OCI-LY1 (cell line): ENCODE measurements at regions not wholly inside any gene's neighbourhood (a gene's known extent, or its start where the extent isn't known, plus 50 kb on each side); places are given as distances from the start of the nearest gene placed in this dataset.

Source experiments
- H2AFZ ChIP-seq: fragments of 200-600 bp; sonication (generic), shearing (Covaris generic); 2 replicates; pipeline ENCODE4 v1.6.0; 2014; ENCODE audit warnings: antibody characterized with exemption, mild to moderate bottlenecking, low read length
- H3F3A ChIP-seq: fragments of 200-600 bp; sonication (generic), shearing (Covaris generic); 2 replicates; pipeline ENCODE4 v1.6.0; 2014; ENCODE audit warnings: mild to moderate bottlenecking, antibody characterized with exemption, low read length, moderate library complexity; ENCODE audit not compliant: insufficient read depth
- H3K27ac ChIP-seq: fragments of 200-600 bp; sonication (generic); 2 replicates; pipeline ENCODE4 v1.5.1; 2014; ENCODE audit warnings: low read length, mixed run types, mild to moderate bottlenecking, low read depth; ENCODE audit not compliant: poor library complexity, severe bottlenecking
- H3K27me3 ChIP-seq: fragments of 200-600 bp; sonication (generic); 2 replicates; pipeline ENCODE4 v1.6.0; 2014; ENCODE audit warnings: antibody characterized with exemption, mild to moderate bottlenecking, low read length, moderate library complexity; ENCODE audit not compliant: insufficient read depth
- H3K36me3 ChIP-seq: fragments of 200-600 bp; sonication (generic); 2 replicates; pipeline ENCODE4 v1.6.1; 2014; ENCODE audit warnings: mild to moderate bottlenecking, antibody characterized with exemption, low read length, moderate library complexity, mixed read lengths; ENCODE audit not compliant: insufficient read depth
- H3K4me1 ChIP-seq: fragments of 200-600 bp; sonication (generic); 2 replicates; pipeline ENCODE4 v1.5.1; 2014; ENCODE audit warnings: mild to moderate bottlenecking, low read length, moderate library complexity; ENCODE audit not compliant: insufficient read depth, severe bottlenecking
- H3K4me2 ChIP-seq: fragments of 200-600 bp; sonication (generic), shearing (Covaris generic); 2 replicates; pipeline ENCODE4 v1.6.1; 2014; ENCODE audit warnings: low read length
- H3K4me3 ChIP-seq: fragments of 200-600 bp; sonication (generic); 2 replicates; pipeline ENCODE4 v1.5.1; 2014; ENCODE audit warnings: low read length, low read depth, mild to moderate bottlenecking, mixed read lengths; ENCODE audit not compliant: poor library complexity, severe bottlenecking
- H3K79me2 ChIP-seq: fragments of 200-600 bp; shearing (Covaris generic); 2 replicates; pipeline ENCODE4 v1.6.1; 2016; ENCODE audit warnings: mixed run types, low read length, mixed read lengths; ENCODE audit not compliant: insufficient read depth
- H3K9ac ChIP-seq: fragments of 200-600 bp; sonication (generic), shearing (Covaris generic); 2 replicates; pipeline ENCODE4 v1.6.1; 2014; ENCODE audit warnings: mild to moderate bottlenecking, low read length, mixed read lengths
- H3K9me2 ChIP-seq: fragments of 200-600 bp; sonication (generic), shearing (Covaris generic); 2 replicates; pipeline ENCODE4 v1.6.1; 2014; ENCODE audit warnings: low read depth, mild to moderate bottlenecking, low read length, mixed read lengths
- H3K9me3 ChIP-seq: fragments of 200-600 bp; shearing (Covaris generic); 2 replicates; pipeline ENCODE4 v1.6.1; 2014; ENCODE audit warnings: low read length, mixed read lengths
- H4K20me1 ChIP-seq: fragments of 200-600 bp; sonication (generic), shearing (Covaris generic); 2 replicates; pipeline ENCODE4 v1.6.0; 2016; ENCODE audit warnings: mild to moderate bottlenecking, low read length; ENCODE audit not compliant: insufficient read depth
- EZH2 ChIP-seq: fragments of 200-600 bp; sonication (generic), shearing (Covaris generic); IDR thresholded peaks from 2 replicates; pipeline ENCODE4 v1.8.0; 2017; ENCODE audit warnings: borderline replicate concordance, mixed run types, mild to moderate bottlenecking, antibody characterized with exemption, low read length, moderate library complexity, mixed read lengths
- TF ChIP-seq, protein P1 (sequence below): fragments of 200-600 bp; sonication (generic), shearing (Covaris generic); IDR thresholded peaks from 2 replicates; pipeline ENCODE4 v1.5.1; 2017; ENCODE audit warnings: mild to moderate bottlenecking, antibody characterized with exemption, low read length, moderate library complexity, mixed read lengths

DNA sequence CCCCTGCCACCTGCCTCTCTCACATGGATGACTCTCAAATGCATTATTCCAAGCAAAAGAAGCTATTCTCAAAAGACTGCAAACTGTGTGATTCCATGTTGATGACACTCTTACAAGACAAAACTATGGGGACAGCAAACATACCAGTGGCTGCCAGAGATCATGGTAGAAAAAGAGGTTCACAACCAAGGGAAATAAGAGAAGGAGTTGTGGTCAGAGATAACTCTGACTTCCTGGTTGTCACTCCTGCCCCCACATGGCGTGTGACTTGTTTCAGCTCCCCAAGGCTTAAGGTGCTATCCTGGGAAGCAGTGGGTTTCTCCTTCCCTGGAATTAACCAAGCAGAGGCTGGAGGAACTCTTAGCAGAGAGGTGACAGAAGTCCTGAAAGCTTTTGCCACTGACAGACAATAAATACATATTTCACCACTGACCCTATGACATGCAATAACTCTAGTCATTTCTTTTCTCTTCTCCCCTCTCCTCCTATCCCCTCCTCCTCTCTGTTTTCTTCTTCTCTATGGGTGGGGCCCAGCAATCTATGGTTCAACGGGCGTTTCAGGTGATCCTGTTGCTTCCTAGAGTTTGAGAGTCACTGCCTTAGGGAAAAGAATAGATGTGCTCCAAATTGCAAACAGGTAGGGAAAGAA is 185.1 kb downstream of the FCRL5 start:
- H3K9me2 ChIP-seq: no peaks in the 10 kb centered on the region
- no peak overlapping the region for H3K4me3 ChIP-seq
- H2AFZ ChIP-seq: no peak overlapping the region
- H3K36me3 ChIP-seq: no peaks in the 10 kb centered on the region
- no peak for TF ChIP-seq EZH2
- TF ChIP-seq, protein P1, sequence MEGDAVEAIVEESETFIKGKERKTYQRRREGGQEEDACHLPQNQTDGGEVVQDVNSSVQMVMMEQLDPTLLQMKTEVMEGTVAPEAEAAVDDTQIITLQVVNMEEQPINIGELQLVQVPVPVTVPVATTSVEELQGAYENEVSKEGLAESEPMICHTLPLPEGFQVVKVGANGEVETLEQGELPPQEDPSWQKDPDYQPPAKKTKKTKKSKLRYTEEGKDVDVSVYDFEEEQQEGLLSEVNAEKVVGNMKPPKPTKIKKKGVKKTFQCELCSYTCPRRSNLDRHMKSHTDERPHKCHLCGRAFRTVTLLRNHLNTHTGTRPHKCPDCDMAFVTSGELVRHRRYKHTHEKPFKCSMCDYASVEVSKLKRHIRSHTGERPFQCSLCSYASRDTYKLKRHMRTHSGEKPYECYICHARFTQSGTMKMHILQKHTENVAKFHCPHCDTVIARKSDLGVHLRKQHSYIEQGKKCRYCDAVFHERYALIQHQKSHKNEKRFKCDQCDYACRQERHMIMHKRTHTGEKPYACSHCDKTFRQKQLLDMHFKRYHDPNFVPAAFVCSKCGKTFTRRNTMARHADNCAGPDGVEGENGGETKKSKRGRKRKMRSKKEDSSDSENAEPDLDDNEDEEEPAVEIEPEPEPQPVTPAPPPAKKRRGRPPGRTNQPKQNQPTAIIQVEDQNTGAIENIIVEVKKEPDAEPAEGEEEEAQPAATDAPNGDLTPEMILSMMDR: no peak
- no peak overlapping the region for H3K9ac ChIP-seq
- H3K4me1 ChIP-seq: no peaks in the 10 kb centered on the region
- H3K27me3 ChIP-seq: peaks cover 4% of the 10 kb centered on the region; the same call in 1 of the 2 replicates
- H3K9me3 ChIP-seq: 0 out of 2 replicates have a peak, but pooled peaks cover 3% of the 10 kb centered on the region
- no peaks in the 10 kb centered on the region for H3K79me2 ChIP-seq
- H3K4me2 ChIP-seq: no peak overlapping the region
- no peaks in the 10 kb centered on the region for H4K20me1 ChIP-seq
- H3F3A ChIP-seq: no peaks in the 10 kb centered on the region
- no peak overlapping the region for H3K27ac ChIP-seq

DNA sequence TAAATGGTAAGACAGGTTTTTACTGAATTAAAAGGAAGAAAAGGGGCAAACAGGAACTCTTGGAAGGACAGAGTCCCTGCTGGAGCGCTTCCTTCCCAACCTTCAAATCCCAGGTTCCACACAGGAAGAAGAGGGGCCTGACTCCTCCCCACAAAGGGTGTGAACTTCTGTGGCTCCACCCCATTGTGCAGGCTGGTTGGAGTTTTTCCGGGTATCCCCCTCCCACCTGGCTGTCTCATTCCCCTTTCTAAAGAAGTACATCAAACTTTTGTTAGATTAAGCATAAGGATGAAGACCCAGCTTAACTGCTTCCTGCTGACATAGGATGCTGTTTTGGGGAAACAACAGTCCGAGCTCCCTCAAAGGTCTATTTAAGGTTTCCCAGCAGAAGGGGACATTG is 187.7 kb downstream of the FCRL5 start:
- Histone ChIP-seq H3K4me3 (no peak overlapping the region), H3K79me2 (no peaks in the 10 kb centered on the region), H3F3A (no peaks in the 10 kb centered on the region), H3K27me3 (peaks cover 4% of the 10 kb centered on the region; the same call in 1 of the 2 replicates), H3K9ac (no peak overlapping the region), H3K9me2 (no peaks in the 10 kb centered on the region), H4K20me1 (no peaks in the 10 kb centered on the region), H2AFZ (no peak overlapping the region), H3K4me2 (no peak overlapping the region), H3K36me3 (no peaks in the 10 kb centered on the region), H3K27ac (no peak overlapping the region), H3K9me3 (0 out of 2 replicates have a peak, but pooled peaks cover 3% of the 10 kb centered on the region), H3K4me1 (no peaks in the 10 kb centered on the region)
- TF ChIP-seq, protein P1: no peak
- TF ChIP-seq EZH2: no peak

GRCh38 chr1:157363660-157364140 is 188.6 kb downstream of the FCRL5 start:
- no peaks in the 10 kb centered on the region for H3K9me2 ChIP-seq
- no peak overlapping the region for H2AFZ ChIP-seq
- TF ChIP-seq EZH2: no peak
- TF ChIP-seq, protein P1: peak; percentile 68
- H3K9ac ChIP-seq: no peak overlapping the region
- no peak overlapping the region for H3K4me2 ChIP-seq
- peaks cover 4% of the 10 kb centered on the region; the same call in 1 of the 2 replicates for H3K27me3 ChIP-seq
- no peaks in the 10 kb centered on the region for H3K36me3 ChIP-seq
- H3K9me3 ChIP-seq: 0 out of 2 replicates have a peak, but pooled peaks cover 3% of the 10 kb centered on the region
- H3F3A ChIP-seq: no peaks in the 10 kb centered on the region
- no peaks in the 10 kb centered on the region for H3K79me2 ChIP-seq
- H3K27ac ChIP-seq: no peak overlapping the region
- no peak overlapping the region for H3K4me3 ChIP-seq
- H3K4me1 ChIP-seq: no peaks in the 10 kb centered on the region
- no peaks in the 10 kb centered on the region for H4K20me1 ChIP-seq
